ENCODE measurements at regions not wholly inside any gene's neighbourhood (a gene's known extent, or its start where the extent isn't known, plus 50 kb on each side); places are given as distances from the start of the nearest gene placed in this dataset.
"Not testable (repeated sequence)": the region's sequence is repeated elsewhere in the genome, so short reads cannot be mapped to it uniquely, and the experiment has no call there.

- DNase-seq (ENCODE audit: extremely low read depth, low read depth), result no peak
These were observed 420.2 kb upstream of the IRX1 start for GRCh38 chr5:3175416-3175815.

- no peak for DNase-seq (ENCODE audit: extremely low read depth, low read depth)
These were observed 416.0 kb upstream of the IRX2 start for GRCh38 chr5:3167473-3167872.

GRCh38 chr5:3163626-3164025 is 412.1 kb upstream of the IRX2 start:
- DNase-seq (ENCODE audit: extremely low read depth, low read depth), result no peak

GRCh38 chr5:3161672-3162071 is 410.2 kb upstream of the IRX2 start:
- DNase-seq (ENCODE audit: extremely low read depth, low read depth), result no peak

GRCh38 chr5:3157214-3157613 is 405.7 kb upstream of the IRX2 start:
- no peak for DNase-seq (ENCODE audit: extremely low read depth, low read depth)

GRCh38 chr5:3155717-3156116 is 404.2 kb upstream of the IRX2 start:
- no peak for DNase-seq (ENCODE audit: extremely low read depth, low read depth)

- DNase-seq (ENCODE audit: extremely low read depth, low read depth), result no peak
These were observed 403.6 kb upstream of the IRX2 start for GRCh38 chr5:3155046-3155445.

- DNase-seq (ENCODE audit: extremely low read depth, low read depth), result no peak
These were observed 402.4 kb upstream of the IRX2 start for GRCh38 chr5:3153906-3154305.

GRCh38 chr5:3153226-3153858 is 401.9 kb upstream of the IRX2 start:
- DNase-seq (ENCODE audit: extremely low read depth, low read depth), result no peak

DNA sequence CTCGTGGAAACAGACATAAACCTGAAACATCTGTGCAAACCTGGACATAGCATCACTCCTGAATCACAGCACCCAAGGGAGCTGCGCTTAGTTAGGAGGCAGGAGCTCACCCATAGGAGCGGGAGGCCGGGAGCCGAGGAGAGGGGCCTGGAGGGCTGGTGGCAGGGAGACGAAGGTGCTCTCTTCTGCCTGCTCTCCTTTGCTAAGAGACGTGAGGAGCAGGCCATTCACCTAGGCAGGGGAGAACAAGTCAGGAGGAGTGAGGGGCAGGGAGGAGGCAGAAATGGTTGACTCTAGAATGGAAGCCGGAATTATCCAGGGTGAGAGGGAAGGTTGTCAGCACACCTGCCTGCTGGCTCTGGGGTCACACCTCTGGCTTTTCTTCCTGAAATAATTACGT is 398.4 kb upstream of the IRX2 start:
- no peak for DNase-seq (ENCODE audit: extremely low read depth, low read depth)

GRCh38 chr5:3147405-3147804 is 395.9 kb upstream of the IRX2 start:
- DNase-seq (ENCODE audit: extremely low read depth, low read depth), result not testable (repeated sequence)

DNA sequence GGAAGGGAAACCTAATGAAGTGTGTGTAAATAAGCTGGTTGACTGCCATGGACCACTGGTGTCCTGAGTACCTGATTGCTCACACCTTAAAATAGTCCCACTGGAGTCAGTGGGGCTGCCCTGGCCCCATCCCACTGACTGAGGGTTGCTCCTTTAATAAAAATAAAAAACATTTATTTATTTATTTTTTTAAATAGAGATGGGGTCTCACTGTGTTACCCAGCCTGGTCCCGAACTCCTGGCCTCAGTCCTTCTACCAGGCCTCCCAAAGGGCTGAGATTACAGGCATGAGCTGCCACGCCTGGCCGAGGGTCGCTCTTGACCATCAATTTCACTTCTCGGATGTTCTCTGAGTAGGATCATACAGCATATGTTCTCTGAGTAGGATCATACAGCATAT is 394.2 kb upstream of the IRX2 start:
- DNase-seq (ENCODE audit: extremely low read depth, low read depth), result no peak

- DNase-seq (ENCODE audit: extremely low read depth, low read depth), result no peak
These were observed 391.9 kb upstream of the IRX2 start for GRCh38 chr5:3143382-3143781.

- no peak for DNase-seq (ENCODE audit: extremely low read depth, low read depth)
These were observed 391.0 kb upstream of the IRX2 start for GRCh38 chr5:3142261-3143027.

- DNase-seq (ENCODE audit: extremely low read depth, low read depth), result no peak
These were observed 388.6 kb upstream of the IRX2 start for GRCh38 chr5:3140117-3140516.

GRCh38 chr5:3139499-3139931 is 388.0 kb upstream of the IRX2 start:
- no peak for DNase-seq (ENCODE audit: extremely low read depth, low read depth)

- DNase-seq (ENCODE audit: extremely low read depth, low read depth), result no peak
These were observed 379.7 kb upstream of the IRX2 start for GRCh38 chr5:3131161-3131560.

GRCh38 chr5:3129252-3129651 is 377.8 kb upstream of the IRX2 start:
- no peak for DNase-seq (ENCODE audit: extremely low read depth, low read depth)

DNA sequence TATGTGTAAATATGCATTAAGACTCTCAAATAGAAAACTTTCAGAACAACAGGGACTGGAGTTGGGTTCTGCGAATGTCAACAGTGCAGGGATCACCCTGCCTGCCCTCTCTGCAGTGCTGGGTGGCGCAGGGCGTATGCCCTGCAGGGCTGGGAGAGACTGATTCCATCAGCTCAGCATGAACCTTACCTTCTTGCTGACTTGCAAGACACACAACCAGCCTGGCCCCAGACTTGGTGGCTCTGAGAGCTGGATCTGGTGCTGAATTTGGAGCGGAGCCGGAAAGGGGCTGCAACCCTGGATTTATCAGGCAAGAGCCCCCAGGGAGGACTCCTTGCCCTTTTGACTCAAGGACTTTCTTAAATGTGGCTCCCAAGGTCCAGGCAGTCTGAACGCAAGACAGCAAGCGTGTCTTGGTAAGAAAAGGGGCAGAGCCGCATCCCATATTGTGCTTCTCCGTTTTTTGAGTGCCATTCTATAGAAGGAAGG is 376.0 kb upstream of the IRX2 start:
- no peak for DNase-seq (ENCODE audit: extremely low read depth, low read depth)

DNA sequence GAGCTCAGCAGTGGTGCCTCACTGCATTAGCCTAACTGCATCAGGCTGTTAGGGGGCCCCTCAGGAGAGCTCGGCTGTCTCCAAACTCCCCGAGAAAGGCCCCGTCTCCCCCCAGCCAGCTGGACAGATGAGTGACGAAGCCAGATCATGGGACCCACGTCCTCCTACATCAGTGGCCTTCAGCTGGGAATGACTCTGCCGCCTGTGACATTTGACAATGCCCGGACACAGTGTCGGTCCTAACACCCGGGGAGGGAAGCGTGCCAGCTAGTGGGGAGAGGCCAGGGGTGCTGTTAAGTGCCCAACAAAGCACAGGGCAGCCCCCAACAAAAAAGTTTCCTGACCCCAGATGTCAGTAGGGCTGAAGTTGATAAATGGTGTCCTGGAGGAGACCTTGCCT is 375.2 kb upstream of the IRX2 start:
- no peak for DNase-seq (ENCODE audit: extremely low read depth, low read depth)

- DNase-seq (ENCODE audit: extremely low read depth, low read depth), result no peak
These were observed 372.9 kb upstream of the IRX2 start for GRCh38 chr5:3124410-3124809.

DNA sequence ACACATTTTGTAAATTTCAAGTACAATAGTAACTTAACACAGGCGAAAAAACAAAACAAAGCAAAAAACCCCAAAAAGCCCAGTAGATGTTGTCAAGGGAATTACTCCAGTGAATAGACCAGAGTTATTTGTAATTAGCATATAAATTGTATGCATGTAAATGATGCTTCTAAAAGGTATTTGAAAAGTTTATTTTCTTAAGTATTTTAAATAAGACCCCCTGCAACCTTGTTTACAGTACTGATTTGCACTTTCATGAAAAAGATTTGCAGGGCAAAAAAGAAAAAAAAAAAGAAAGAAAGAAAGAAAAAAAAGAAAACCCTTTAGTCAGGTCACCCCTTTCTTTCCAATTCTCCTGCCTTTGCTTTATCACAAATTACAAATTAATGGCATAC is 372.3 kb upstream of the IRX2 start:
- no peak for DNase-seq (ENCODE audit: extremely low read depth, low read depth)

Measured in NCI-H460 (cell line).